Tibial artery (tissue), 4 donors: ENCODE measurements at regions not wholly inside any gene's neighbourhood (a gene's known extent, or its start where the extent isn't known, plus 50 kb on each side); places are given as distances from the start of the nearest gene placed in this dataset.
A peak's percentile ranks its signal among the peaks of the same experiment; 100 is the strongest.

Experiments used
- DNase-seq, 2 donors: peaks; one replicate each; pipeline ENCODE4 v3.0.0-alpha.2; 2019
- H3K27ac ChIP-seq, 2 donors: fragments of 200-600 bp; sonication (generic) in 1 of 2; 1 replicate in 1 of 2; 2 replicates in 1 of 2; pipeline ENCODE4 v1.5.1; 2018 to 2019; ENCODE audit warnings: mild to moderate bottlenecking in 1 of 2
- H3K27me3 ChIP-seq, 2 donors: fragments of 200-600 bp; sonication (generic) in 1 of 2; one replicate each; pipeline versions ENCODE4 v1.5.1 to v1.6.0; 2016 to 2019
- H3K36me3 ChIP-seq, 3 donors: fragments of 200-600 bp; sonication (generic) in 2 of 3; one replicate each; pipeline ENCODE4 v1.5.1; 2016 to 2019; ENCODE audit warnings: mild to moderate bottlenecking in 2 of 3
- H3K4me1 ChIP-seq, 4 donors: fragments of 200-600 bp; sonication (generic) in 2 of 4; 1 replicate in 3 of 4; 2 replicates in 1 of 4; pipeline ENCODE4 v1.5.1; 2016 to 2019
- H3K4me3 ChIP-seq, 2 donors: fragments of 200-600 bp; sonication (generic) in 1 of 2; 1 replicate in 1 of 2; 2 replicates in 1 of 2; pipeline ENCODE4 v1.5.1; 2018 to 2019; ENCODE audit warnings: mild to moderate bottlenecking in 2 of 2
- H3K9me3 ChIP-seq, 3 donors: fragments of 200-600 bp; sonication (generic) in 1 of 3; one replicate each; pipeline ENCODE4 v1.5.1; 2016 to 2019
- CTCF ChIP-seq, 2 experiments: fragments of 200-600 bp in 1 of 2; fragments of 450-650 bp in 1 of 2; IDR thresholded peaks; one replicate each; pipeline ENCODE4 v1.5.1; 2017 to 2019; ENCODE audit warnings: antibody characterized with exemption in 2 of 2, mild to moderate bottlenecking in 1 of 2, moderate library complexity in 1 of 2
- intact Hi-C: fragments of 100-400 bp; cut with DNase I; formaldehyde crosslinking; loops from one replicate; pipeline ENCODE4 v1.15.0; 2023; ENCODE audit warnings: low total_unique reads

GRCh38 chr1:14486401-14487201, 111.9 kb upstream of the KAZN start:
- intact Hi-C loops = no loop called here
- H3K27me3 ChIP-seq = no peaks in the 10 kb centered on the region
- H3K9me3 ChIP-seq = peaks cover 0 to 4% (median 0%) of the 10 kb centered on the region in 3 donors
- H3K36me3 ChIP-seq = no peaks in the 10 kb centered on the region
- DNase-seq = peak; percentile 45 to 70
- no peak overlapping the region for H3K4me3 ChIP-seq
- H3K27ac ChIP-seq = no peak overlapping the region
- no peak for TF ChIP-seq CTCF (IDR thresholded peaks at IDR 0.05)
- peaks cover 0 to 25% (median 16%) of the 10 kb centered on the region in 4 donors for H3K4me1 ChIP-seq

- H3K27ac ChIP-seq = no peak overlapping the region
- H3K27me3 ChIP-seq = peaks cover 0 to 5% of the 10 kb centered on the region in 2 donors
- H3K36me3 ChIP-seq = no peaks in the 10 kb centered on the region
- no peak overlapping the region for H3K4me3 ChIP-seq
- H3K4me1 ChIP-seq = peaks cover 0 to 25% (median 16%) of the 10 kb centered on the region in 4 donors
- no peak for DNase-seq
- H3K9me3 ChIP-seq = peaks cover 0 to 4% (median 0%) of the 10 kb centered on the region in 3 donors
- no peak for TF ChIP-seq CTCF (IDR thresholded peaks at IDR 0.05)
- intact Hi-C loops = no loop called here
Measured at GRCh38 chr1:14487671-14488070, 110.8 kb upstream of the KAZN start.

- Histone ChIP-seq H3K36me3 (no peaks in the 10 kb centered on the region), H3K4me1 (no peaks in the 10 kb centered on the region), H3K4me3 (no peak overlapping the region), H3K9me3 (no peaks in the 10 kb centered on the region), H3K27me3 (peaks cover 0 to 70% of the 10 kb centered on the region in 2 donors), H3K27ac (no peak overlapping the region)
- TF ChIP-seq CTCF (IDR thresholded peaks at IDR 0.05) = no peak
- intact Hi-C loops = no loop called here
- DNase-seq = no peak
Measured at GRCh38 chr1:14494911-14495310, 103.6 kb upstream of the KAZN start.

GRCh38 chr1:14495381-14495780, 103.1 kb upstream of the KAZN start:
- intact Hi-C loops = no loop called here
- no peaks in the 10 kb centered on the region for H3K4me1 ChIP-seq
- H3K36me3 ChIP-seq = no peaks in the 10 kb centered on the region
- TF ChIP-seq CTCF (IDR thresholded peaks at IDR 0.05) = no peak
- no peak overlapping the region for H3K27ac ChIP-seq
- H3K27me3 ChIP-seq = peaks cover 0 to 74% of the 10 kb centered on the region in 2 donors
- no peak for DNase-seq
- H3K4me3 ChIP-seq = no peak overlapping the region
- no peaks in the 10 kb centered on the region for H3K9me3 ChIP-seq

- H3K27me3 ChIP-seq = peaks cover 0 to 74% of the 10 kb centered on the region in 2 donors
- H3K4me3 ChIP-seq = no peak overlapping the region
- no peak for TF ChIP-seq CTCF (IDR thresholded peaks at IDR 0.05)
- H3K4me1 ChIP-seq = no peaks in the 10 kb centered on the region
- H3K27ac ChIP-seq = no peak overlapping the region
- intact Hi-C loops = no loop called here
- DNase-seq = no peak
- no peaks in the 10 kb centered on the region for H3K36me3 ChIP-seq
- H3K9me3 ChIP-seq = no peaks in the 10 kb centered on the region
Measured at GRCh38 chr1:14495996-14496395, 102.5 kb upstream of the KAZN start.
